ENCODE measurements at regions not wholly inside any gene's neighbourhood (a gene's known extent, or its start where the extent isn't known, plus 50 kb on each side); places are given as distances from the start of the nearest gene placed in this dataset.

DNA sequence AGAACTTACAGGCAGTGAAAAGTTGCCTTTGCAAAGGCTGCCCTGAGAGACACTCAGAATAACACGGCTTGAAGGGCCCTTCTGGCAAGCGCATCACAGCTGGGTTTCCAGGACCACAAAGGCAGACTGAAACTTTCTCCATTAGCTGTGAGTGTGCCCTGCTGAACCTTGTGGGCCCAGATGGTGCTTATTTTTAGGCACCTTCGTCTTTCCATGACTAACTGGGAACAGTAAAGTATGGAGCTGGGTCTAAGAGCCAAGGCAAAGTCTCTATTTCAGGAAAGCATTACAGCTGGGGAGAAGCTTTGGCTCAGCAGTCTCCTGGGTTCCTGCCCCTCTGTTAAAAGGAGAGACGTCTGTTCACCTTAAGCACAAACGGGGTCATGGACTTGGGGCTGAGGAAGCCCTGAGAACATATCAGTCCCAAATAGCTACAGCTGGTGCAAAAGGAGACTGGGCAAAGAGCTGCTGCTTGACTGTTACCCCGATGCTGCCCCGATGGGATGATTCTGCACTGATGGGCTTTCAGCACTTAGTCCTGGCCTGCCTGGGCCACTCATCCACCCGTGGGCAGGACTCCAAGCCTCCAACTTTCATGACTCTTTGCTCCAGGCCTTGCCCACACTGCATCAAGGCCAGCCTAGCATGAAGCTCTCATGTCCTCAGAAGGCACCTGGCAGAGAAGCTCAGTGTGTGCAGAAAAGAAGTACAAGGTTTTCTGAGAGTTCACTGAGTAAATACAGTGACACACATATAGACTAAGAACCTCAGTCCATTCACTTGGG is 248.3 kb downstream of the PHLDA1 start:
- Histone ChIP-seq H3K27me3 (no peaks in the 10 kb centered on the region), H3K9me3 (no peaks in the 10 kb centered on the region), H3K4me1 (no peaks in the 10 kb centered on the region), H3K27ac (no peak overlapping the region), H3K36me3 (no peaks in the 10 kb centered on the region), H3K4me3 (no peak overlapping the region)
- TF ChIP-seq, protein P1, sequence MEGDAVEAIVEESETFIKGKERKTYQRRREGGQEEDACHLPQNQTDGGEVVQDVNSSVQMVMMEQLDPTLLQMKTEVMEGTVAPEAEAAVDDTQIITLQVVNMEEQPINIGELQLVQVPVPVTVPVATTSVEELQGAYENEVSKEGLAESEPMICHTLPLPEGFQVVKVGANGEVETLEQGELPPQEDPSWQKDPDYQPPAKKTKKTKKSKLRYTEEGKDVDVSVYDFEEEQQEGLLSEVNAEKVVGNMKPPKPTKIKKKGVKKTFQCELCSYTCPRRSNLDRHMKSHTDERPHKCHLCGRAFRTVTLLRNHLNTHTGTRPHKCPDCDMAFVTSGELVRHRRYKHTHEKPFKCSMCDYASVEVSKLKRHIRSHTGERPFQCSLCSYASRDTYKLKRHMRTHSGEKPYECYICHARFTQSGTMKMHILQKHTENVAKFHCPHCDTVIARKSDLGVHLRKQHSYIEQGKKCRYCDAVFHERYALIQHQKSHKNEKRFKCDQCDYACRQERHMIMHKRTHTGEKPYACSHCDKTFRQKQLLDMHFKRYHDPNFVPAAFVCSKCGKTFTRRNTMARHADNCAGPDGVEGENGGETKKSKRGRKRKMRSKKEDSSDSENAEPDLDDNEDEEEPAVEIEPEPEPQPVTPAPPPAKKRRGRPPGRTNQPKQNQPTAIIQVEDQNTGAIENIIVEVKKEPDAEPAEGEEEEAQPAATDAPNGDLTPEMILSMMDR (IDR thresholded peaks at IDR 0.05): no peak
- TF ChIP-seq POLR2A (IDR thresholded peaks at IDR 0.05): no peak
- TF ChIP-seq POLR2AphosphoS5 (IDR thresholded peaks at IDR 0.05): no peak
- DNase-seq (ENCODE audit: low spot score in 2 of 2): no peak
- intact Hi-C loops (cut with DNase I; ENCODE audit: low total_unique reads): no loop called here

DNA sequence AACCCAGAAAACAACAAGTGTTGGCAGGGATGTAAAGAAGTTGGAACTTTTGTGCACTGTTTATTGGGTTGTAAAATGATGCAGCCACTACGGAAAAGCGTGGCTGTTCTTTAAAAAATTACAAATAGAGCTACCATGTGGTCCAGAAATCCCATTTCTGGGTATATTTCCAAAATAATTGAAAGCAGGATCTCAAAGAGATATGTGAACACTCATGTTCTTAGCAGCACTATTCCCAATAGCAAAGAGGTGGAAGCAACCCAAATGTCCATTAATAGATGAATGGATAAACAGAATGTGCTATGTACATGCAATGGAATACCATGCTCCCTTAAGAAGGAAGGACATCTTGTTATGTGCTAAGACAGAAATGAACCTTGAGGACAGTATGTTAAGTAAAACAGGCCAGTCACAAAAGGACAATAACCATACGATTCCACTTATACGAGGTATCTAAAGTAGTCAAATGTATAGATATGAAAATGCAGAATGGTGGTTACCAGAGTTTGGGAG is 249.5 kb downstream of the PHLDA1 start:
- no peak for DNase-seq (ENCODE audit: low spot score in 2 of 2)
- H3K4me3 ChIP-seq: no peak overlapping the region
- no peak overlapping the region for H3K27ac ChIP-seq
- no peaks in the 10 kb centered on the region for H3K27me3 ChIP-seq
- no peaks in the 10 kb centered on the region for H3K4me1 ChIP-seq
- intact Hi-C loops (cut with DNase I; ENCODE audit: low total_unique reads): no loop called here
- no peaks in the 10 kb centered on the region for H3K36me3 ChIP-seq
- no peaks in the 10 kb centered on the region for H3K9me3 ChIP-seq
- TF ChIP-seq POLR2AphosphoS5 (IDR thresholded peaks at IDR 0.05): no peak
- no peak for TF ChIP-seq POLR2A (IDR thresholded peaks at IDR 0.05)
- TF ChIP-seq, protein P1 (IDR thresholded peaks at IDR 0.05): no peak

DNA sequence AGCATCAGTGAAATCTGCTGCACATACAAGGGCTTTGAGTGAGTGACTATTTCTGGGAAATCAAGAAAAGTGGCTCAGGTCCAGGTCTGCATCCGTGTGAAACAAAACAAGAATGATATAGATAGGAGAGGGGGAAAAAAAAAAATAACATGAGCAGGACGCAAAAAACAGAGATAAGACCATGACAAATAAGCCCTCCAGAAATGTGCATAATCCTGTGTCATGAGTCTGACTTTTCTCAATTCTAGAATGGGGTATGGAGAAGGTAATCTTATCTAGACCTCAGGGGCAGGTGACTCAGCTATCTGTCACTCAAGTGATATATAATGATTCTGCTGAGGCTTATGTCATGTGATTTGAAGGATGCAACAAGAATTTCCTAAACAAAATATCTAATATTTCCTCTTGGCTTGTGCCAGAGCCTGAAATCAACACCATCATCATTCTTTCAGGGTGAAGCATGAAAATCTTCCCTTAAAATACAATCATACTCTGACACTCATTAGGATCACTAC is 250.0 kb downstream of the PHLDA1 start:
- H3K27ac ChIP-seq: no peak overlapping the region
- H3K27me3 ChIP-seq: no peaks in the 10 kb centered on the region
- intact Hi-C loops (cut with DNase I; ENCODE audit: low total_unique reads): no loop called here
- no peak for DNase-seq (ENCODE audit: low spot score in 2 of 2)
- no peaks in the 10 kb centered on the region for H3K4me1 ChIP-seq
- no peak for TF ChIP-seq POLR2AphosphoS5 (IDR thresholded peaks at IDR 0.05)
- TF ChIP-seq, protein P1 (IDR thresholded peaks at IDR 0.05): no peak
- no peak for TF ChIP-seq POLR2A (IDR thresholded peaks at IDR 0.05)
- H3K4me3 ChIP-seq: no peak overlapping the region
- no peaks in the 10 kb centered on the region for H3K9me3 ChIP-seq
- no peaks in the 10 kb centered on the region for H3K36me3 ChIP-seq

DNA sequence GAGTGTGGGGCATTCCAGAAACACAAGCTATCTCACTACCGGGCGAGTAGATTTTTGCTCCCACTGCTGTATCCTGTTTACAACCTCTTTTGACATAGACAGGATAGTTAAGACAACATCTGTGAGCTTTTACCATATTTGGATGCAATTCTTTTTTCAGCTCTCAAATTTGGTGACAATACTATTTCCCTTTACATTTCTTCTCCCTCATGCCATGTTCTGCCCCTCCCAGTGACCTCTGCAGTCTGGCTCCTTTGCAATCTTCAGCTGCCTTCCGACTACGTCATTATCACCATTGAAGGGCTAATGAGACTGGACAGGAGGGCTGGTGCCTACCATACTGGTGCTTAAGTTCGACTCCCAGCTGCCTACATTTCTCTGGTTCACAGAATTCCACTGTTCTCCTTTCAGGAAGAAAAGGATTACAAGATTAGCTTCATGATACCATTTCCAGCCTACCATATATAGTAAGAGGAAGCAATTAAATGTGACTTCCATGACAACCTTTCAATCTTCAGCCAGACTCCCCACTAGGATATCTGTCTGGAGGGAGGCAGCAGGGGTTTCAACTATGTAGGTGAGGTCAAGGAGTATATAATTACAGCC is 251.6 kb downstream of the PHLDA1 start:
- H3K4me3 ChIP-seq: no peak overlapping the region
- H3K27ac ChIP-seq: no peak overlapping the region
- no peaks in the 10 kb centered on the region for H3K4me1 ChIP-seq
- no peak for DNase-seq (ENCODE audit: low spot score in 2 of 2)
- H3K9me3 ChIP-seq: no peaks in the 10 kb centered on the region
- TF ChIP-seq, protein P1 (IDR thresholded peaks at IDR 0.05): no peak
- TF ChIP-seq POLR2A (IDR thresholded peaks at IDR 0.05) (no peak), POLR2AphosphoS5 (IDR thresholded peaks at IDR 0.05) (no peak)
- H3K27me3 ChIP-seq: no peaks in the 10 kb centered on the region
- no peaks in the 10 kb centered on the region for H3K36me3 ChIP-seq
- intact Hi-C loops (cut with DNase I; ENCODE audit: low total_unique reads): no loop called here

All from breast epithelium (tissue), 4 donors.